SK-N-SH treated with all-trans-retinoic acid at 6 μM for 48 hours (cell line): ENCODE measurements at regions not wholly inside any gene's neighbourhood (a gene's known extent, or its start where the extent isn't known, plus 50 kb on each side); places are given as distances from the start of the nearest gene placed in this dataset.

Source experiments
- ATAC-seq: fragments of 200-7000 bp; cut with Tn5 transposase; 3 replicates; pipeline ENCODE4 v1.9.1; 2020; ENCODE audit warnings: mild to moderate bottlenecking, moderate library complexity
- ARNTL ChIP-seq: fragments of 450-650 bp; formaldehyde crosslinking; IDR thresholded peaks from 2 replicates; pipeline ENCODE4 v1.5.0; 2020; ENCODE audit warnings: low read depth, mild to moderate bottlenecking, moderate library complexity, borderline replicate concordance
- BACH2 ChIP-seq: fragments of 250-450 bp; sonication (Bioruptor Pico); IDR thresholded peaks from 2 replicates; pipeline ENCODE4 v1.9.0; 2021; ENCODE audit warnings: mild to moderate bottlenecking, borderline replicate concordance
- CREB5 ChIP-seq: fragments of 250-450 bp; sonication (Bioruptor Pico); IDR thresholded peaks from 2 replicates; pipeline ENCODE4 v1.5.1; 2020; ENCODE audit warnings: low read depth, mild to moderate bottlenecking, moderate library complexity
- CSDC2 ChIP-seq: fragments of 250-450 bp; sonication (Bioruptor Pico); IDR thresholded peaks from 2 replicates; pipeline ENCODE4 v1.5.0; 2020; ENCODE audit warnings: mild to moderate bottlenecking, moderate library complexity
- GLIS3 ChIP-seq: fragments of 250-450 bp; sonication (Bioruptor Pico); IDR thresholded peaks from 2 replicates; pipeline ENCODE4 v1.5.0; 2020; ENCODE audit warnings: mild to moderate bottlenecking, moderate library complexity
- ISL1 ChIP-seq: fragments of 250-450 bp; sonication (Bioruptor Pico); IDR thresholded peaks from 2 replicates; pipeline ENCODE4 v2.1.2; 2022; ENCODE audit warnings: mild to moderate bottlenecking, moderate library complexity
- OSR1 ChIP-seq: fragments of 250-450 bp; sonication (Bioruptor Pico); IDR thresholded peaks from 2 replicates; pipeline ENCODE4 v1.8.0; 2022; ENCODE audit warnings: moderate library complexity, mild to moderate bottlenecking, inconsistent platforms
- PATZ1 ChIP-seq: fragments of 250-450 bp; sonication (Bioruptor Pico); IDR thresholded peaks from 2 replicates; pipeline ENCODE4 v1.8.0; 2020; ENCODE audit warnings: mild to moderate bottlenecking, moderate library complexity, borderline replicate concordance
- POU6F1 ChIP-seq: fragments of 250-450 bp; sonication (Bioruptor Pico); IDR thresholded peaks from 2 replicates; pipeline ENCODE4 v1.8.0; 2021; ENCODE audit warnings: low read depth, mild to moderate bottlenecking, moderate library complexity, borderline replicate concordance
- RARB ChIP-seq: fragments of 250-450 bp; sonication (Bioruptor Pico); IDR thresholded peaks from 2 replicates; pipeline ENCODE4 v1.8.0; 2021; ENCODE audit warnings: mild to moderate bottlenecking, moderate library complexity
- SNAI2 ChIP-seq: fragments of 250-450 bp; sonication (Bioruptor Pico); IDR thresholded peaks from 2 replicates; pipeline ENCODE4 v1.5.0; 2020; ENCODE audit warnings: mild to moderate bottlenecking, moderate library complexity
- TCF4 ChIP-seq: fragments of 250-450 bp; sonication (Bioruptor Pico); IDR thresholded peaks from 2 replicates; pipeline ENCODE4 v1.8.0; 2021; ENCODE audit warnings: mild to moderate bottlenecking, moderate library complexity, borderline replicate concordance
- TOX ChIP-seq: fragments of 250-450 bp; sonication (Bioruptor Pico); IDR thresholded peaks from 2 replicates; pipeline ENCODE4 v1.8.0; 2021; ENCODE audit warnings: mild to moderate bottlenecking, moderate library complexity, borderline replicate concordance
- TSHZ2 ChIP-seq: fragments of 250-450 bp; sonication (Bioruptor Pico); IDR thresholded peaks from 2 replicates; pipeline ENCODE4 v1.5.0; 2020; ENCODE audit warnings: mild to moderate bottlenecking, moderate library complexity
- ZFP3 ChIP-seq: fragments of 250-450 bp; sonication (Bioruptor Pico); IDR thresholded peaks from 2 replicates; pipeline ENCODE4 v1.5.0; 2020; ENCODE audit warnings: mild to moderate bottlenecking, moderate library complexity
- ZFP30 ChIP-seq: fragments of 450-650 bp; formaldehyde crosslinking; IDR thresholded peaks from 2 replicates; pipeline ENCODE4 v1.5.0; 2022; ENCODE audit warnings: mild to moderate bottlenecking, moderate library complexity
- ZNF70 ChIP-seq: fragments of 450-650 bp; formaldehyde crosslinking; IDR thresholded peaks from 2 replicates; pipeline ENCODE4 v1.5.0; 2020; ENCODE audit warnings: mild to moderate bottlenecking, moderate library complexity
- ZNF8 ChIP-seq: fragments of 450-650 bp; formaldehyde crosslinking; IDR thresholded peaks from 2 replicates; pipeline ENCODE4 v1.5.0; 2020; ENCODE audit warnings: mild to moderate bottlenecking, moderate library complexity

GRCh38 chr6:71123051-71123450, 165.6 kb upstream of the OGFRL1 start (continued):
- TF ChIP-seq POU6F1 (CRISPR knock-in tag) (no peak), BACH2 (no peak), CREB5 (CRISPR knock-in tag) (no peak)
- TF ChIP-seq, all 23 proteins: peak for 0

GRCh38 chr6:71124340-71124739, 164.3 kb upstream of the OGFRL1 start:
- TF ChIP-seq OSR1 (CRISPR knock-in tag), result no peak
- ATAC-seq, result no peak

GRCh38 chr6:71125216-71125615, 163.4 kb upstream of the OGFRL1 start:
- no peak for TF ChIP-seq ZNF70
- TF ChIP-seq TSHZ2, result no peak
- no peak for TF ChIP-seq ISL1 (CRISPR knock-in tag)
- no peak for TF ChIP-seq CSDC2 (CRISPR knock-in tag)
- TF ChIP-seq GLIS3 (CRISPR knock-in tag), result no peak
- TF ChIP-seq TOX (CRISPR knock-in tag), result no peak
- TF ChIP-seq OSR1 (CRISPR knock-in tag), result no peak
- no peak for ATAC-seq

GRCh38 chr6:71126506-71126905, 162.1 kb upstream of the OGFRL1 start:
- TF ChIP-seq ZNF8 (CRISPR knock-in tag), result no peak
- no peak for TF ChIP-seq PATZ1 (CRISPR knock-in tag)
- TF ChIP-seq RARB, result no peak
- ATAC-seq, result no peak

- TF ChIP-seq TSHZ2 (no peak), ZFP30 (no peak), CREB5 (CRISPR knock-in tag) (no peak), ARNTL (CRISPR knock-in tag) (no peak), ZNF70 (no peak), TCF4 (no peak), SNAI2 (CRISPR knock-in tag) (no peak), ZFP3 (no peak)
- no peak for ATAC-seq
Observed at GRCh38 chr6:71127374-71127773, 161.2 kb upstream of the OGFRL1 start.
